ENCODE measurements at regions not wholly inside any gene's neighbourhood (a gene's known extent, or its start where the extent isn't known, plus 50 kb on each side); places are given as distances from the start of the nearest gene placed in this dataset.

DNA sequence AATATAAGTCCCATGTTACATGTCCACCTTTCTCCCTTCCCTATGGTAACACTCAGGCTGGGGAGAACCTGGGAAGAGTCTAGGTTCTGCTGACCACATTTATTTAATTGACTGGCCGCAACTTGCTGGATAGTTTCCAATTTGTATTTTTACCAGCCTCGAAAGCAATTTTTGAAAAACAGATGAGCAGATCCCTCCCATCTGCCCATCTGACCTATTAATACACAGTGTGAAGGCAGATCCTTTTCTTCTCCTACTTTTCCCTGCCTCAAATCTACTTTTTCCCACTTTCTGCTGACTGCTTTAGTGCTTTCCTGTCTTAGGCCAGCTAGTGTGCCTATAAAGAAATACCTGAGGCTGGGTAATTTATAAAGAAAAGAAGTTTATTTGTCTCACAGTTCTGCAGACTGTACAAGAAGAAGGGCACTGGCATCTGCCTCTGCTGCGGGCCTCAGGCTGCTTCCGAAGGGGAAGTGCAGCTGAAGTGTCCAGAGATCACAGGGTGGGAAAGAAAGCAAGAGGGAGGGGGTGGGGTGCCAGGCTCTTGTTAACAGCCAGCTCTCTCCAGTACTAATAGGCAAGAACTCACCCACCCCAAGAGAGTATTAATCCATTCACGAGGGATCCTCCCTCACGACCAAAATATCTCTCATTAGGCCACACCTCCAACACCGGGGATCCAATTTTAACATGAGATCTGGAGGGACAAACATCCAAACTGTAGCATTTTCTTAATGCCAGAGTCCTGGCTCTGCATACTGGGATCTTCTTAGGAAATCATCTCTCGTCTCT is 336.0 kb upstream of the IGFBP3 start:
- Histone ChIP-seq H3K9me3 (peaks cover 0 to 10% of the 10 kb centered on the region in 2 donors), H3K4me3 (no peak overlapping the region), H3K27me3 (no peaks in the 10 kb centered on the region), H3K27ac (no peak overlapping the region), H3K4me1 (no peaks in the 10 kb centered on the region), H3K36me3 (no peaks in the 10 kb centered on the region)
- TF ChIP-seq POLR2A (IDR thresholded peaks at IDR 0.05): no peak
- TF ChIP-seq, protein P1, sequence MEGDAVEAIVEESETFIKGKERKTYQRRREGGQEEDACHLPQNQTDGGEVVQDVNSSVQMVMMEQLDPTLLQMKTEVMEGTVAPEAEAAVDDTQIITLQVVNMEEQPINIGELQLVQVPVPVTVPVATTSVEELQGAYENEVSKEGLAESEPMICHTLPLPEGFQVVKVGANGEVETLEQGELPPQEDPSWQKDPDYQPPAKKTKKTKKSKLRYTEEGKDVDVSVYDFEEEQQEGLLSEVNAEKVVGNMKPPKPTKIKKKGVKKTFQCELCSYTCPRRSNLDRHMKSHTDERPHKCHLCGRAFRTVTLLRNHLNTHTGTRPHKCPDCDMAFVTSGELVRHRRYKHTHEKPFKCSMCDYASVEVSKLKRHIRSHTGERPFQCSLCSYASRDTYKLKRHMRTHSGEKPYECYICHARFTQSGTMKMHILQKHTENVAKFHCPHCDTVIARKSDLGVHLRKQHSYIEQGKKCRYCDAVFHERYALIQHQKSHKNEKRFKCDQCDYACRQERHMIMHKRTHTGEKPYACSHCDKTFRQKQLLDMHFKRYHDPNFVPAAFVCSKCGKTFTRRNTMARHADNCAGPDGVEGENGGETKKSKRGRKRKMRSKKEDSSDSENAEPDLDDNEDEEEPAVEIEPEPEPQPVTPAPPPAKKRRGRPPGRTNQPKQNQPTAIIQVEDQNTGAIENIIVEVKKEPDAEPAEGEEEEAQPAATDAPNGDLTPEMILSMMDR (IDR thresholded peaks at IDR 0.05): no peak
- no peak for DNase-seq
- intact Hi-C loops (cut with DNase I; ENCODE audit: low total_unique reads): no loop called here

DNA sequence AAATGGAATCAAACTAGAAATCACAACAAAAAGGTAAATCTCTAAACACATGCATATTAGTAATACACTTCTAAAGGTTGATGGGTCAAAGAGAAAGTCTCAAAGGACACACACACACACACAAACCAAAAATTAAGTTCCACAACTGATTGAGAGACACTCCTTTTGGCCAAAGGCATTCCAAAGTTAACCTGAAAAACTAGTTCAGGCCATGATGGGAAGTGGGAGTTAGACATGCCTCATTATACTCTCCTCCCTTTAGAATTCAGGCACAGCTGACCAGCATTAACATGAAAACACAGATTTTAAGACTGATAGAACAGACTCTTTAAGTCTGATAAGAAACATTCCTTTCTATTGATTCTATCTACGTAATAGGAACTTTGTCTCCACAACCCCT is 332.4 kb upstream of the IGFBP3 start:
- Histone ChIP-seq H3K9me3 (no peaks in the 10 kb centered on the region), H3K27ac (no peak overlapping the region), H3K27me3 (no peaks in the 10 kb centered on the region), H3K36me3 (no peaks in the 10 kb centered on the region), H3K4me3 (no peak overlapping the region), H3K4me1 (no peaks in the 10 kb centered on the region)
- TF ChIP-seq, protein P1 (IDR thresholded peaks at IDR 0.05): no peak
- no peak for TF ChIP-seq POLR2A (IDR thresholded peaks at IDR 0.05)
- intact Hi-C loops (cut with DNase I; ENCODE audit: low total_unique reads): no loop called here
- no peak for DNase-seq

DNA sequence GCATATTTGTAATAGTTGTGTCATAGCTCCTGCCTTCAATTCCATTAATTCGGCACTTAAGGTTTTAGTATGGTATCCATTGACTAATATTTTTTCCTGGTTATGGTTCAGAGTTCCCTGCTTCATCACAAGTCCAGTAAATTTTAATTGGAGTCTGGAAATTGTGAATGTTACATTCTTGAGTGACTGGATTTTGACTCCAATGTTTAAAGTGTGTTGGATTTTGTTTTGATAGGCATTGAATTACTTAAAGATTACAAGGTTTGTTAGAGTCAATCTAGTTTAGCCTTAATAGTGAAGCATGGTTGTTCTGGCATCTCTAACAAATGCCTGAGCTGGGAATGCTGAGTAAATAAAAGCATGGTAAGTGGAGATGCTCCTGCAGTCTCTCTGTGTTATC is 326.6 kb upstream of the IGFBP3 start:
- TF ChIP-seq POLR2A (IDR thresholded peaks at IDR 0.05): no peak
- TF ChIP-seq, protein P1 (IDR thresholded peaks at IDR 0.05): no peak
- no peak overlapping the region for H3K27ac ChIP-seq
- intact Hi-C loops (cut with DNase I; ENCODE audit: low total_unique reads): no loop called here
- H3K27me3 ChIP-seq: no peaks in the 10 kb centered on the region
- H3K4me1 ChIP-seq: no peaks in the 10 kb centered on the region
- no peaks in the 10 kb centered on the region for H3K9me3 ChIP-seq
- no peak overlapping the region for H3K4me3 ChIP-seq
- no peaks in the 10 kb centered on the region for H3K36me3 ChIP-seq
- DNase-seq: no peak

DNA sequence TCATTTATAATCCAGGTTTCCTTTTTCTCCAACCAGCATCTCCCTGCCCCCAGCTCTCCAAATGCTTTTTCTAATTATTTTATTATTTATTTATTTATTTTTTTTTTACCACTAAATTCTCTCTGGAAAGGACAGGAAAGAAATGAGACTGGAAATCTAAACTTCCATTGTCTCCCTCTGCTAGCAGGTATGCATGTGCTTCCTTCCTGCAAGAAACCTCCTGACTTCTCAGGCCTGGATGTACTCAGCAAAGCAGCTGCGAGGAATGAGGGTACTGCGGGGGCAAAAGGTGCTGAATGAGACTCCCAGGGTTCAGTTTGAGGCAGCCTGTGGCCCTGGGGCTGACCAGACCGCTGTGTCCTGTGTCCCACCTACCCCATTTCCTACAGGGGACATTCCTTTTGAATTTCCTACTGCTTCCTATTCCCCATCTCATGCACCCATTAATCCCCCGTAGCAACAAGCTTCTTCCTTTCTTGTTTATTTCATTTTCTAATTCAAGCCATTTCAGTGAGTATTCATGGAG is 324.6 kb upstream of the IGFBP3 start:
- no peaks in the 10 kb centered on the region for H3K36me3 ChIP-seq
- no peaks in the 10 kb centered on the region for H3K4me1 ChIP-seq
- no peak overlapping the region for H3K4me3 ChIP-seq
- intact Hi-C loops (cut with DNase I; ENCODE audit: low total_unique reads): no loop called here
- H3K27me3 ChIP-seq: no peaks in the 10 kb centered on the region
- TF ChIP-seq, protein P1 (IDR thresholded peaks at IDR 0.05): no peak
- no peak for TF ChIP-seq POLR2A (IDR thresholded peaks at IDR 0.05)
- no peaks in the 10 kb centered on the region for H3K9me3 ChIP-seq
- H3K27ac ChIP-seq: no peak overlapping the region
- DNase-seq: no peak

DNA sequence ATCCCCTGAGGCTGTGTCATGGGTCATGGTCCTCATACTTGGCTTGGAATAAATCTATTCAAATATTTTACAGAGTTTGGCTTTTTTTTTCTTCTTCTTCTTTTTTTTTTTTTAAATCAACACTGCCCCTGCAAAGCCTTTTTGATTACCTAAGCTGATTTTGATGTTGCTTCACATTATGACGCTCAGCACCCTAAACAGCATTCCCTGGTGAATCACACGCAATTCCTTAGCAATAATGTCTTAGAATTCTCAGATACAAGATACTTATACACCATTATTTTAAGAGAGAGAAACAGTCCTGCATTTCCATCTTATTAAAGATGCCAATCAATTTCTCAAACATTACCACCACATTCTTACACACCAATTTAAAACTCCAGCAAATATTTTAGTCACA is 323.7 kb upstream of the IGFBP3 start:
- H3K4me1 ChIP-seq: no peaks in the 10 kb centered on the region
- intact Hi-C loops (cut with DNase I; ENCODE audit: low total_unique reads): no loop called here
- H3K27ac ChIP-seq: no peak overlapping the region
- H3K9me3 ChIP-seq: no peaks in the 10 kb centered on the region
- no peak for DNase-seq
- H3K36me3 ChIP-seq: no peaks in the 10 kb centered on the region
- TF ChIP-seq, protein P1 (IDR thresholded peaks at IDR 0.05): no peak
- no peak for TF ChIP-seq POLR2A (IDR thresholded peaks at IDR 0.05)
- no peaks in the 10 kb centered on the region for H3K27me3 ChIP-seq
- H3K4me3 ChIP-seq: no peak overlapping the region
